OCI-LY3 (cell line): ENCODE measurements at regions not wholly inside any gene's neighbourhood (a gene's known extent, or its start where the extent isn't known, plus 50 kb on each side); places are given as distances from the start of the nearest gene placed in this dataset.
"Not testable (repeated sequence)": the region's sequence is repeated elsewhere in the genome, so short reads cannot be mapped to it uniquely, and the experiment has no call there.

Experiments used
- CTCF ChIP-seq: fragments of 200-600, 300-600 bp; sonication (generic); IDR thresholded peaks from 2 replicates; pipeline ENCODE4 v1.5.1; 2014; ENCODE audit warnings: antibody characterized with exemption, low read length, low read depth
- EZH2phosphoT487 ChIP-seq: fragments of 200-600 bp; shearing (Covaris generic); IDR thresholded peaks from 2 replicates; pipeline ENCODE4 v1.6.1; 2018; ENCODE audit warnings: antibody characterized with exemption, mixed run types, low read depth

GRCh38 chr7:103227787-103228186 is 69.4 kb upstream of the PMPCB start:
- TF ChIP-seq CTCF, EZH2phosphoT487: not testable (repeated sequence)
